Loucy (cell line): ENCODE measurements at regions not wholly inside any gene's neighbourhood (a gene's known extent, or its start where the extent isn't known, plus 50 kb on each side); places are given as distances from the start of the nearest gene placed in this dataset.

Experiments
- H2AFZ ChIP-seq: fragments of 200-600 bp; sonication (generic); 2 replicates; pipeline ENCODE4 v1.6.0; 2016; ENCODE audit warnings: antibody characterized with exemption, mild to moderate bottlenecking, low read length, moderate library complexity
- H3F3A ChIP-seq: fragments of 200-600 bp; 2 replicates; pipeline ENCODE4 v1.6.0; 2016; ENCODE audit warnings: antibody characterized with exemption, low read depth, mild to moderate bottlenecking
- H3K27me3 ChIP-seq: fragments of 200-600 bp; sonication (generic); 2 replicates; pipeline ENCODE4 v1.6.1; 2014; ENCODE audit warnings: low read length, mild to moderate bottlenecking; ENCODE audit not compliant: insufficient read depth, poor library complexity, severe bottlenecking
- H3K36me3 ChIP-seq: fragments of 200-600 bp; sonication (generic); 2 replicates; pipeline ENCODE4 v1.6.1; 2016; ENCODE audit warnings: low read length; ENCODE audit not compliant: insufficient read depth
- H3K4me1 ChIP-seq: fragments of 200-600 bp; sonication (generic); 2 replicates; pipeline ENCODE4 v1.5.1; 2014; ENCODE audit warnings: low read length, mild to moderate bottlenecking; ENCODE audit not compliant: insufficient read depth, poor library complexity, severe bottlenecking
- H3K4me2 ChIP-seq: fragments of 200-600 bp; sonication (generic); 2 replicates; pipeline ENCODE4 v1.6.0; 2014; ENCODE audit warnings: antibody characterized with exemption, low read length, low read depth, mild to moderate bottlenecking; ENCODE audit not compliant: poor library complexity, severe bottlenecking
- H3K4me3 ChIP-seq: fragments of 200-600 bp; sonication (generic); 2 replicates; pipeline ENCODE4 v1.5.1; 2014; ENCODE audit warnings: low read length, mild to moderate bottlenecking, mixed read lengths; ENCODE audit not compliant: poor library complexity, severe bottlenecking
- H3K79me2 ChIP-seq: fragments of 200-600 bp; sonication (generic); 2 replicates; pipeline ENCODE4 v1.6.1; 2014; ENCODE audit warnings: low read length; ENCODE audit not compliant: insufficient read depth
- H3K9ac ChIP-seq: fragments of 200-600 bp; sonication (generic); 2 replicates; pipeline ENCODE4 v1.6.0; 2014; ENCODE audit warnings: mild to moderate bottlenecking, low read depth, low read length, moderate library complexity; ENCODE audit not compliant: poor library complexity, severe bottlenecking
- H3K9me2 ChIP-seq: fragments of 200-600 bp; sonication (generic); replicated peaks from 2 replicates; pipeline ENCODE4 v1.6.1; 2016; ENCODE audit warnings: low read depth, low read length, mixed read lengths
- H3K9me3 ChIP-seq: fragments of 200-600 bp; sonication (generic); 2 replicates; pipeline ENCODE4 v1.6.1; 2014; ENCODE audit warnings: mild to moderate bottlenecking, antibody characterized with exemption, low read length, low read depth; ENCODE audit not compliant: insufficient read depth
- H4K20me1 ChIP-seq: fragments of 200-600 bp; sonication (generic); 2 replicates; pipeline ENCODE4 v1.6.0; 2014; ENCODE audit warnings: antibody characterized with exemption, low read length, mild to moderate bottlenecking; ENCODE audit not compliant: insufficient read depth, poor library complexity, severe bottlenecking
- CTCF ChIP-seq: fragments of 200-600 bp; sonication (generic); conservative IDR thresholded peaks from 2 replicates; pipeline ENCODE4 v1.5.1; 2014; ENCODE audit warnings: mild to moderate bottlenecking, antibody characterized with exemption, low read length
- EZH2phosphoT487 ChIP-seq: fragments of 200-600 bp; IDR thresholded peaks from 2 replicates; pipeline ENCODE4 v1.6.1; 2018; ENCODE audit warnings: antibody characterized with exemption, mild to moderate bottlenecking, moderate library complexity, borderline replicate concordance

- H3K9ac ChIP-seq = no peak overlapping the region
- H3K4me2 ChIP-seq = no peak overlapping the region
- H3K9me3 ChIP-seq = no peaks in the 10 kb centered on the region
- H3K4me3 ChIP-seq = no peak overlapping the region
- no peaks in the 10 kb centered on the region for H3K27me3 ChIP-seq
- no peaks in the 10 kb centered on the region for H4K20me1 ChIP-seq
- no peaks in the 10 kb centered on the region for H3F3A ChIP-seq
- TF ChIP-seq EZH2phosphoT487 (no peak), CTCF (no peak)
- H2AFZ ChIP-seq = no peak overlapping the region
- H3K9me2 ChIP-seq = no peaks in the 10 kb centered on the region
- H3K79me2 ChIP-seq = no peaks in the 10 kb centered on the region
- no peaks in the 10 kb centered on the region for H3K4me1 ChIP-seq
- no peaks in the 10 kb centered on the region for H3K36me3 ChIP-seq
Measured at GRCh38 chr5:10836986-10837385, 76.0 kb upstream of the DAP start.

GRCh38 chr5:10834695-10835094, 73.7 kb upstream of the DAP start:
- H3F3A ChIP-seq = no peaks in the 10 kb centered on the region
- no peak overlapping the region for H2AFZ ChIP-seq
- no peak for TF ChIP-seq CTCF
- no peak for TF ChIP-seq EZH2phosphoT487
- H3K36me3 ChIP-seq = no peaks in the 10 kb centered on the region
- no peaks in the 10 kb centered on the region for H3K9me3 ChIP-seq
- H3K9ac ChIP-seq = no peak overlapping the region
- H3K4me3 ChIP-seq = no peak overlapping the region
- no peak overlapping the region for H3K4me2 ChIP-seq
- no peaks in the 10 kb centered on the region for H3K27me3 ChIP-seq
- no peaks in the 10 kb centered on the region for H3K9me2 ChIP-seq
- no peaks in the 10 kb centered on the region for H3K79me2 ChIP-seq
- no peaks in the 10 kb centered on the region for H4K20me1 ChIP-seq
- H3K4me1 ChIP-seq = no peaks in the 10 kb centered on the region

GRCh38 chr5:10832987-10833386, 72.0 kb upstream of the DAP start:
- H3K9ac ChIP-seq = no peak overlapping the region
- TF ChIP-seq EZH2phosphoT487 (no peak), CTCF (no peak)
- no peaks in the 10 kb centered on the region for H3K36me3 ChIP-seq
- H3K4me3 ChIP-seq = no peak overlapping the region
- H3K27me3 ChIP-seq = no peaks in the 10 kb centered on the region
- no peak overlapping the region for H3K4me2 ChIP-seq
- no peaks in the 10 kb centered on the region for H3K4me1 ChIP-seq
- H3K9me2 ChIP-seq = no peaks in the 10 kb centered on the region
- H3K79me2 ChIP-seq = no peaks in the 10 kb centered on the region
- no peaks in the 10 kb centered on the region for H4K20me1 ChIP-seq
- no peaks in the 10 kb centered on the region for H3K9me3 ChIP-seq
- no peak overlapping the region for H2AFZ ChIP-seq
- H3F3A ChIP-seq = no peaks in the 10 kb centered on the region
